LNCaP clone FGC (cell line): ENCODE measurements at regions not wholly inside any gene's neighbourhood (a gene's known extent, or its start where the extent isn't known, plus 50 kb on each side); places are given as distances from the start of the nearest gene placed in this dataset.
A peak's percentile ranks its signal among the peaks of the same experiment; 100 is the strongest.

Experiments
- DNase-seq: peaks from one replicate; pipeline ENCODE4 v3.0.0-alpha.2; 2011; ENCODE audit warnings: low read depth
- H3K4me3 ChIP-seq: 2 replicates; pipeline ENCODE4 v1.5.1; 2011; ENCODE audit warnings: mild to moderate bottlenecking, low read depth, low read length, control low read depth
- TF ChIP-seq, protein P1 (sequence below): IDR thresholded peaks from 2 replicates; pipeline ENCODE4 v1.5.1; 2012; ENCODE audit warnings: mild to moderate bottlenecking; ENCODE audit not compliant: control insufficient read depth, insufficient read depth; ENCODE audit errors: extremely low read depth

DNA sequence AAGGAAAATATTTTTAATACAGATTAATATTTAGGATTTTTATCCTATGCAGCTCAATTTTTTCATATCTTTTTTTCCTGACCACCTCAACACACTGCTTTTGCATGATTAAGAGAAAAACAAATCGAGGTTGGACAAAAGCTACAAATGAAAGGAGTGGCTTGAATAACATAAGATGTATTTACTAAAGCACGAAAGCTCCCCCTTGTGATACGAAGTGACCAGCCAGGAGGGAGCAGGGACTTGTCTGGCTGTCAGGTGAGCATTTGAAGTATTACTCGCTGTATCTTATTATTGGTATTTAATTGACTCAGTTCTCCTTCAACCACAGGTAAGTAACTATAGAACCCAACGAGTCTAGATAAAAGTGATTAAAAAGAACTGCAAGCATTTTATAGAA is 265.2 kb upstream of the PHF14 start:
- peak; percentile 28 for DNase-seq
- H3K4me3 ChIP-seq: no peak overlapping the region
- TF ChIP-seq, protein P1, sequence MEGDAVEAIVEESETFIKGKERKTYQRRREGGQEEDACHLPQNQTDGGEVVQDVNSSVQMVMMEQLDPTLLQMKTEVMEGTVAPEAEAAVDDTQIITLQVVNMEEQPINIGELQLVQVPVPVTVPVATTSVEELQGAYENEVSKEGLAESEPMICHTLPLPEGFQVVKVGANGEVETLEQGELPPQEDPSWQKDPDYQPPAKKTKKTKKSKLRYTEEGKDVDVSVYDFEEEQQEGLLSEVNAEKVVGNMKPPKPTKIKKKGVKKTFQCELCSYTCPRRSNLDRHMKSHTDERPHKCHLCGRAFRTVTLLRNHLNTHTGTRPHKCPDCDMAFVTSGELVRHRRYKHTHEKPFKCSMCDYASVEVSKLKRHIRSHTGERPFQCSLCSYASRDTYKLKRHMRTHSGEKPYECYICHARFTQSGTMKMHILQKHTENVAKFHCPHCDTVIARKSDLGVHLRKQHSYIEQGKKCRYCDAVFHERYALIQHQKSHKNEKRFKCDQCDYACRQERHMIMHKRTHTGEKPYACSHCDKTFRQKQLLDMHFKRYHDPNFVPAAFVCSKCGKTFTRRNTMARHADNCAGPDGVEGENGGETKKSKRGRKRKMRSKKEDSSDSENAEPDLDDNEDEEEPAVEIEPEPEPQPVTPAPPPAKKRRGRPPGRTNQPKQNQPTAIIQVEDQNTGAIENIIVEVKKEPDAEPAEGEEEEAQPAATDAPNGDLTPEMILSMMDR: peak; percentile 63

DNA sequence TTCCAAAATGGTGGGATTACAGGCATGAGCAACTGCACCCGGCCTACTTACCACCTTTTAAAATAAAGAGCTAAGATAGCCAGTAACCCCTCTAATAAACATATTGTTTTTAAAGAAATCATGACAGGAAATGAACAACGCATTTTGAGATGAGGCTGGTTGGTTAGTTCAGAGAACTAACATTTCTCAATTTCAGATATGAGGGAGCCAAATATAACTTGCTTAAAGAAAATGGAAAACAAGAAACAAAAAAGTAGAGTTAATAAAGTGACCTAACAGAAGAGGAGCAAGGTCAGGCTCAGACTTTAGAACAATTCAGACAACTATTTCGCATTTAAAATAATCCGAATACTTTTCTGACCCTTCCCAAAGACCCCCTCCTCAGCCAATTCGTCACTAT is 254.9 kb upstream of the PHF14 start:
- H3K4me3 ChIP-seq: no peak overlapping the region
- no peak for DNase-seq
- TF ChIP-seq, protein P1: no peak

GRCh38 chr7:10720042-10720441 is 253.6 kb upstream of the PHF14 start:
- no peak for DNase-seq
- TF ChIP-seq, protein P1: no peak
- H3K4me3 ChIP-seq: no peak overlapping the region

DNA sequence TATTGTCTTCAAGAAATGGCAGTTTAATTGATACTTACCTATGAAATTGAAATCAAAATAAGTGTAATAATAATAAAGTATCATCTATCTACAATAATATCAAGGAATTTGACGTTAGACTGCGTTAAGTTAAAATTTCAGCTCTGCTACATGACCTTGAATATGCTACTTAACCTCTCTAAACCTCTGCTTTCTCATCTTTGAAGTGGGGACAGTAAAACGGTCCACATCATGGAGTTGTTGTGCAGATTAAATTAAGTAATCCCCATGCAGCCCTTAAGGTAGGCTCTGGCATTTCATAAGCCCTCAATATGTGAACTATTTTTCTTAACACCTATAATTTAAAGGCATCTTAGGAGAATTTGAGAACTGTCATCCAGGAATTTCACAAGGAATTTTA is 252.4 kb upstream of the PHF14 start:
- no peak for DNase-seq
- H3K4me3 ChIP-seq: no peak overlapping the region
- TF ChIP-seq, protein P1: no peak

DNA sequence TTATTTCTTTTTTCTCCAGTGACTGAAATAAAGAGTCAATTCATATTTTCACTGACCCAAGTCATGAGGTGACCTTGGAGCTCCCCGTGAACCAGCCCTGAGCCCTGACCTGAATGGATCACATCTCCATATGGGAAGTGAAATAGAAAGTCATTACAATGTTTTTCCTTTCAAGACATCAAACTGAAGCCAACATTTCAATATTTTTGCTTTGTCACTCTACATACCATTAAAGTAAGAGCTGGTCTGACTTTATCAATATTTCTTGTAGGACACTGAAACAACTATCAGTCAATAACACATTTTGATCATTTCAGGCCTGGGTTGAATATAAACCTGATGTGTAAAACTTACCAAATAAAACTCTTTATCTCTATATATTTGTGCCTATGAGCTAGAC is 249.8 kb upstream of the PHF14 start:
- H3K4me3 ChIP-seq: no peak overlapping the region
- TF ChIP-seq, protein P1: no peak
- DNase-seq: no peak

DNA sequence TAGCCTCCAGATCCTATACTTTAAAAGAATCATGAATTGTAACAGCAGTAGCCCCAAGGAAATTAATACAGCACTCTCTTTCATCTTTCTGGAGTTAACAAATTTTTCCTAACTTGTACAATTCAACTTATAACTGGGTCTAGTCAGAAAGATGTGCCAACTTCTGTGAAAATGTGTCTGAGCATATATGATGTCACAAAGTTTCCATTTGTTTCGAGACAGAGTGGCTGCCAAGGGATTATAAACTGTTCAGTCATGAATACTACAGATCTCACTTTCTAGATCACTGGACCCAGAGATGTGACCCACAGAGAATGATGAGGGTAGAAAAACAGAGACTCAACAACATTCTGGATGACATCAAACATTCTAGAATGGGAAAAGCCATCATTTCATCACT is 249.2 kb upstream of the PHF14 start:
- DNase-seq: no peak
- H3K4me3 ChIP-seq: no peak overlapping the region
- TF ChIP-seq, protein P1: no peak

GRCh38 chr7:10727636-10728035 is 246.0 kb upstream of the PHF14 start:
- TF ChIP-seq, protein P1: no peak
- H3K4me3 ChIP-seq: no peak overlapping the region
- DNase-seq: no peak
